Ovary (tissue), 7 donors: ENCODE measurements at regions not wholly inside any gene's neighbourhood (a gene's known extent, or its start where the extent isn't known, plus 50 kb on each side); places are given as distances from the start of the nearest gene placed in this dataset.

Source experiments
- DNase-seq, 5 donors: peaks; one replicate each; pipeline ENCODE4 v3.0.0-alpha.2; 2019 to 2020
- H3K27ac ChIP-seq, 2 donors: fragments of 200-600 bp; one replicate each; pipeline versions ENCODE4 v1.5.1 to v1.8.0; 2019 to 2022
- H3K27me3 ChIP-seq: fragments of 200-600 bp; one replicate; pipeline ENCODE4 v1.8.0; 2022
- H3K36me3 ChIP-seq: fragments of 200-600 bp; sonication (generic); one replicate; pipeline ENCODE4 v1.5.1; 2019
- H3K4me1 ChIP-seq: one replicate; pipeline ENCODE4 v1.8.1; 2013; ENCODE audit warnings: mild to moderate bottlenecking, moderate library complexity; ENCODE audit not compliant: insufficient read depth
- H3K4me3 ChIP-seq: fragments of 200-600 bp; sonication (generic); one replicate; pipeline ENCODE4 v1.5.1; 2017
- H3K9me3 ChIP-seq, 2 donors: fragments of 200-600 bp in 1 of 2; sonication (generic) in 1 of 2; one replicate each; pipeline versions ENCODE4 v1.5.1 to v1.8.1; 2013 to 2019; ENCODE audit warnings: mild to moderate bottlenecking in 1 of 2, moderate library complexity in 1 of 2
- EP300 ChIP-seq: sonication (generic); formaldehyde crosslinking; IDR thresholded peaks from one replicate; pipeline ENCODE4 v1.6.1; 2017; ENCODE audit warnings: antibody characterized with exemption
- POLR2A ChIP-seq: fragments of 450-650 bp; IDR thresholded peaks from one replicate; pipeline ENCODE4 v1.6.1; 2017; ENCODE audit warnings: antibody characterized with exemption, mild to moderate bottlenecking, moderate library complexity
- WGBS, 3 donors: extraction: QIAGEN DNeasy Blood & Tissue Kit in 1 of 3; methylation state at CpG; one replicate each; pipeline versions ENCODE4 v1.1.5 to v1.1.7; 2013 to 2017; 5-methylcytosine and 5-hydroxymethylcytosine counted together
- intact Hi-C, 4 donors: fragments of 100-400 bp; cut with DNase I; formaldehyde crosslinking; loops; one replicate each; pipeline versions ENCODE4 v1.11.0 to v1.15.1; 2022 to 2023
- TF ChIP-seq, protein P1 (sequence below), 3 donors: fragments of 450-650 bp in 2 of 3; fragments of 200-600 bp in 1 of 3; IDR thresholded peaks; one replicate each; pipeline versions ENCODE4 v1.5.1 to v1.8.0; 2016 to 2022; ENCODE audit warnings: antibody characterized with exemption in 3 of 3, mild to moderate bottlenecking in 1 of 3
- donor health status: DM: no; HTN: no; CAD: no; lungs with moderate emphysema.
- donor health status: DM: no; HTN: no; CAD: no.
- donor health status: Bipolar disorder and iron deficiency.
- donor health status: DM: no; HTN: no; CAD: no.
- donor health status: DM: yes; HTN: yes; CAD: no.

DNA sequence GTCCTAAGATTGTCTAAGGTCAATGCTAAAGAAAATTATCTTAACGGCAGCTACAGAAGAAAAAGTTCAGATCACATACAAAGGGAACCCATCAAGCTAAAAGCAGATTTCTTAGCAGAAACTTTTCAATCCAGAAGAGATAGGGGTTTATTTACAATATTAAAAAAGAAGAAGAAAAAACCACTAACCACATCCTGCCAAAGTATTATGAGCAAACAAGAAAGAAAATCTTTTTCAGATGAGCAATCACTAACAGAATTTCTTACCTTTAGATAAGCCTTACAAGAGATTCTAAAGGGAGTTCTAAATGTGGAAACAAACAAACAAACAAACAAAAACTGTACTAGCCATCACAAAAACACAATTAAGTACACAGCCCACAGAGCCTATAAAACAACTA, 1015.8 kb upstream of the EPHA6 start:
- no peak overlapping the region for H3K27ac ChIP-seq
- H3K36me3 ChIP-seq = no peaks in the 10 kb centered on the region
- 78 to 92% (median 85%) methylated on average over 1 of the region's 1 CpG for WGBS, 3 donors
- H3K9me3 ChIP-seq = no peaks in the 10 kb centered on the region
- H3K27me3 ChIP-seq = no peaks in the 10 kb centered on the region
- no peak for DNase-seq
- no peak overlapping the region for H3K4me3 ChIP-seq
- intact Hi-C loops = no loop called here
- TF ChIP-seq EP300 (no peak), POLR2A (no peak)
- TF ChIP-seq, protein P1, sequence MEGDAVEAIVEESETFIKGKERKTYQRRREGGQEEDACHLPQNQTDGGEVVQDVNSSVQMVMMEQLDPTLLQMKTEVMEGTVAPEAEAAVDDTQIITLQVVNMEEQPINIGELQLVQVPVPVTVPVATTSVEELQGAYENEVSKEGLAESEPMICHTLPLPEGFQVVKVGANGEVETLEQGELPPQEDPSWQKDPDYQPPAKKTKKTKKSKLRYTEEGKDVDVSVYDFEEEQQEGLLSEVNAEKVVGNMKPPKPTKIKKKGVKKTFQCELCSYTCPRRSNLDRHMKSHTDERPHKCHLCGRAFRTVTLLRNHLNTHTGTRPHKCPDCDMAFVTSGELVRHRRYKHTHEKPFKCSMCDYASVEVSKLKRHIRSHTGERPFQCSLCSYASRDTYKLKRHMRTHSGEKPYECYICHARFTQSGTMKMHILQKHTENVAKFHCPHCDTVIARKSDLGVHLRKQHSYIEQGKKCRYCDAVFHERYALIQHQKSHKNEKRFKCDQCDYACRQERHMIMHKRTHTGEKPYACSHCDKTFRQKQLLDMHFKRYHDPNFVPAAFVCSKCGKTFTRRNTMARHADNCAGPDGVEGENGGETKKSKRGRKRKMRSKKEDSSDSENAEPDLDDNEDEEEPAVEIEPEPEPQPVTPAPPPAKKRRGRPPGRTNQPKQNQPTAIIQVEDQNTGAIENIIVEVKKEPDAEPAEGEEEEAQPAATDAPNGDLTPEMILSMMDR (IDR thresholded peaks at IDR 0.05) = no peak
- H3K4me1 ChIP-seq = no peaks in the 10 kb centered on the region

DNA sequence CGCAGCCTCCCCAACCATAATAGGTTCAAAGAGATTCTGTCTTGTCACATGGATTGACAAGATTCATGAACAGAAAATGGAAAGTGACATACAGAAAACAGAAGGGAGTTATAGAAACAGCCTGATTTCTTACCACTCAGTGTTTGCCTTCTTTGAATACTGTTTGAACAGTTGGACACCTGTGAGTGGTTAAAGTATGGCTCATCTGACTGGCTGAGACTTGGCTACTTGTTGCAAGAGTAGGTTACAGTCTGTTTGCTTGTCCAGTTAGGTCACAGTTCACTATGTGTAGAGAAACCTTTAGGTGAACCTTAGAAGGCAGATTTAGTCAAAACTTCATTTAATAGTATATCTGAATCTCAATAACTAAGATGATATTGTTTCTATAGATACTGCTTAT, 1003.9 kb upstream of the EPHA6 start:
- TF ChIP-seq EP300 = no peak
- TF ChIP-seq POLR2A = no peak
- TF ChIP-seq, protein P1 (IDR thresholded peaks at IDR 0.05) = no peak
- Histone ChIP-seq H3K27ac (no peak overlapping the region), H3K36me3 (no peaks in the 10 kb centered on the region), H3K9me3 (no peaks in the 10 kb centered on the region), H3K4me3 (no peak overlapping the region), H3K27me3 (no peaks in the 10 kb centered on the region), H3K4me1 (no peaks in the 10 kb centered on the region)
- intact Hi-C loops = no loop called here
- no peak for DNase-seq
- WGBS, 3 donors = 95 to 100% (median 100%) methylated on average over 1 of the region's 1 CpG

DNA sequence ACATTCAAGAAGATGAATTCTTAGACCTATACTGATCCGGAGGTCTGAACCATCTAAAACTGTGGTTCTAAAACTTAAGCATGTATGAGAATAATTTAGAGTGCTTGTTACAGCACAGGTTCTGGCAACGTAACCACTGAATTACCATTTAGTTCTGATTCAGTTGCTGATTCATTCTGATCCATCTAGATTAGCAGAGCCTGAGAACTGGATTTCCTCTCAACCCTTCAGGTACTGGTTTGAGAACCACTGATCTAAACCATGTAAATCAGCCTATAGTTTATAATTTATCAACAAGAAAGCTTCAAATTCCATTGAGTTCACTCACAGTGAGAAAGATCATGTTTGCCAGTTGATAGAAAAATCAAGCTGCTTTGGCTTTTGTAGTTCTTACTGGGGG, 1001.1 kb upstream of the EPHA6 start:
- Histone ChIP-seq H3K4me3 (no peak overlapping the region), H3K4me1 (no peaks in the 10 kb centered on the region), H3K27ac (no peak overlapping the region), H3K9me3 (no peaks in the 10 kb centered on the region), H3K36me3 (no peaks in the 10 kb centered on the region), H3K27me3 (no peaks in the 10 kb centered on the region)
- TF ChIP-seq POLR2A (no peak), EP300 (no peak)
- TF ChIP-seq, protein P1 (IDR thresholded peaks at IDR 0.05) = no peak
- DNase-seq = no peak
- intact Hi-C loops = no loop called here
- 41 to 95% (median 67%) methylated on average over 2 of the region's 2 CpGs for WGBS, 3 donors

DNA sequence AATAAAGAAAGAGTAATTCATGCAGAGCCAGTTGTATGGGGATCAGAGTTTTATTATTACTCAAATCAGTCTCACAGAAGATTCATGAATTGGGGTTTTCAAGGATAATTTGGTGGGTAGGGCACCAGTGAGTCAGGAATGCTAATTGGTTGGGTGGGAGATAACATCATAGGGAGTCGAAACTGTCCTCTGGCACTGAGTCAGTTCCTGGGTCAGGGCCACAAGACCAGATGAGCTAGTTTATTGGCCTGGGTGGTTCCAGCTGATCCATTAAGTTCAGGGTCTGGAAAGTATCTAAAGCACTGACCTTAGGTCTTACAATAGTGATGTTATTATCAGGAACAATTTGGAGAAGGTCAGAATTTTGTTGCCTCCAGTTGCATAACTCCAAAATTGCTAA, 998.6 kb upstream of the EPHA6 start:
- TF ChIP-seq, protein P1 (IDR thresholded peaks at IDR 0.05) = no peak
- TF ChIP-seq POLR2A (no peak), EP300 (no peak)
- no peak overlapping the region for H3K4me3 ChIP-seq
- H3K9me3 ChIP-seq = no peaks in the 10 kb centered on the region
- WGBS, 3 donors = 11 to 20% (median 19%) methylated on average over 1 of the region's 1 CpG
- H3K27me3 ChIP-seq = no peaks in the 10 kb centered on the region
- no peaks in the 10 kb centered on the region for H3K4me1 ChIP-seq
- H3K36me3 ChIP-seq = no peaks in the 10 kb centered on the region
- peak in 1 of 5 donors; percentile 35 for DNase-seq
- no peak overlapping the region for H3K27ac ChIP-seq
- intact Hi-C loops = no loop called here

DNA sequence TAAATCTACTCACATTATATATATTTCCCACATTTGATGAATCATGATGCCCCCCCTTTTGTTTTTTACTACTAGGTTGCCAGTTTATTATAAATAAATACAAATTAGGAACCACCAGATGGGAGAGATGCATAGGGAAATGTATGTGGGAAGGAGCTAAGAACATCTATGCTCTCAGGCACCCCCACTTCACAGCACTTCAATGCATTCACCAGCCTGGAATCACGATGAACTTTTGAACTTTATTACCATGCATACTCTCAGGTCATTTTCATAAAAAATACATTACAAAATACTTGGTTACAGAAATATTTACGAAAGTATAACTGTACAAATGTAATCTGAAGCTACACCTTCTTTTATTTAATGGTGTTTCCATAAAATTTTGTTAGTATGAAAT, 988.0 kb upstream of the EPHA6 start:
- Histone ChIP-seq H3K9me3 (no peaks in the 10 kb centered on the region), H3K27me3 (no peaks in the 10 kb centered on the region), H3K4me3 (no peak overlapping the region), H3K4me1 (no peaks in the 10 kb centered on the region), H3K36me3 (no peaks in the 10 kb centered on the region), H3K27ac (no peak overlapping the region)
- TF ChIP-seq EP300 = no peak
- TF ChIP-seq, protein P1 (IDR thresholded peaks at IDR 0.05) = no peak
- no peak for TF ChIP-seq POLR2A
- no peak for DNase-seq
- intact Hi-C loops = no loop called here
- 88 to 95% (median 92%) methylated on average over 2 of the region's 2 CpGs for WGBS, 3 donors
